ENCODE measurements at regions not wholly inside any gene's neighbourhood (a gene's known extent, or its start where the extent isn't known, plus 50 kb on each side); places are given as distances from the start of the nearest gene placed in this dataset.

DNA sequence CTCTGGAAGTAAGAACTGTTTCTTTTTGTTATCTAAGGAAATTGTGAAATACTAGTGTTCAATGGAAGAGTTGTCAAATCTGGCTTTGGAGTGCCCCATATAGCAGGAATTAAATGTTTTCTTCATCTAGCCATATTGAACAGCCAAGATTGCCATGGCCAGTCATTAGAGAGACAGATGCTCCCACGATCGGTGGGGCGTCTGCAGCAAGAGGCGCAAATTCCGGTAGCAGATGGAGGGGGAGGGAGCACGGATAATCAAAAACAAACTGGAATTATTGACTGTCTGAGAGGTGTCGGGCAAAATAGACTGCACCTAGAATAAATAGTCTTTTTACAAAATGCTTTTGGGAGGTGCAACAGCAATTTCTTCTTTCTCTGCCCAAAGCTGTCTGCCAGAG lies 139.1 kb upstream of the FSTL4 start:
- no peak overlapping the region for H3K4me3 ChIP-seq (ENCODE audit: low read depth, low read length)
- TF ChIP-seq, protein P1, sequence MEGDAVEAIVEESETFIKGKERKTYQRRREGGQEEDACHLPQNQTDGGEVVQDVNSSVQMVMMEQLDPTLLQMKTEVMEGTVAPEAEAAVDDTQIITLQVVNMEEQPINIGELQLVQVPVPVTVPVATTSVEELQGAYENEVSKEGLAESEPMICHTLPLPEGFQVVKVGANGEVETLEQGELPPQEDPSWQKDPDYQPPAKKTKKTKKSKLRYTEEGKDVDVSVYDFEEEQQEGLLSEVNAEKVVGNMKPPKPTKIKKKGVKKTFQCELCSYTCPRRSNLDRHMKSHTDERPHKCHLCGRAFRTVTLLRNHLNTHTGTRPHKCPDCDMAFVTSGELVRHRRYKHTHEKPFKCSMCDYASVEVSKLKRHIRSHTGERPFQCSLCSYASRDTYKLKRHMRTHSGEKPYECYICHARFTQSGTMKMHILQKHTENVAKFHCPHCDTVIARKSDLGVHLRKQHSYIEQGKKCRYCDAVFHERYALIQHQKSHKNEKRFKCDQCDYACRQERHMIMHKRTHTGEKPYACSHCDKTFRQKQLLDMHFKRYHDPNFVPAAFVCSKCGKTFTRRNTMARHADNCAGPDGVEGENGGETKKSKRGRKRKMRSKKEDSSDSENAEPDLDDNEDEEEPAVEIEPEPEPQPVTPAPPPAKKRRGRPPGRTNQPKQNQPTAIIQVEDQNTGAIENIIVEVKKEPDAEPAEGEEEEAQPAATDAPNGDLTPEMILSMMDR (IDR thresholded peaks at IDR 0.05; ENCODE audit: low read depth, low read length), result no peak
- no peak for DNase-seq (ENCODE audit: low read depth, low spot score)
- in situ Hi-C loops (cut with HindIII; ENCODE audit: low sequenced_read_pairs), result no loop called here

DNA sequence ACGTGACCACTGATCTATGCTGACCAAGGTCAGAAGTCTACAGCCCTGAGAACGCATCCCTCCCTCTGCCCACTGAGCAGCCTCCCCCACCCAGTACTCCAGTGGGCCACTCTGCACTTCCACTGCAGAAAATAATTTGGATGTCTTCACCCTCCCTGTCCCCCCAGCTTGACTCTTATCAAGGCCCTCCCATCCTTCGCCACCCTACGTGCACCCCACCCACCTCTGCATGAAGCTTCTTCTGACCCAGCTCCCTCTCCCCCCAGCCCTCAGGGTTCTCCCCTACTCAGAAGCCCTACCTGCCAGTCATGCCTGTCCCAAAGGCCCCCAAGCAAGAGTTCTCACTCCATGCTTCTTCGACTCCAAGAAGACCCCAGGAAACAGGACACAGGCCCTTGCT lies 138.5 kb upstream of the FSTL4 start:
- in situ Hi-C loops (cut with HindIII; ENCODE audit: low sequenced_read_pairs), result no loop called here
- no peak overlapping the region for H3K4me3 ChIP-seq (ENCODE audit: low read depth, low read length)
- TF ChIP-seq, protein P1 (IDR thresholded peaks at IDR 0.05; ENCODE audit: low read depth, low read length), result no peak
- no peak for DNase-seq (ENCODE audit: low read depth, low spot score)

DNA sequence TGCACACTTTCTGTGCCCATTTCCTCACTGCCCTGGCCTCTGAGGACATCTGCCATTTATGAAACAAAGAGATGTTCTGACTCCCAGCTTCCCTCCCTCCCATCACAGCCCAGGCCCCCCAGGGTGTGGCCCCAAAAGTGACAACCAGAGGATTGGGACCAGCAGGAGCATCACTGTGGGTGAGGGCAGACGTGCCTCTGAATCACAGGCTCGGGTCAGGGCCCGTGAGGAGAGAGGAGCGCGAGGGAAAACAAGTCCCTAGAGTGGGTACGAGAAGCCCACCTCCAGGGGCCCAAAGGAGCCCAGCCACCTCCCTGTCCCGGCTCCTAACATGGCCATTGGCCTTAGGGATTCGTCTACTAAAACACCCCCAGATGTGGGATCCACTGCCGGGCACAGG lies 138.0 kb upstream of the FSTL4 start:
- in situ Hi-C loops (cut with HindIII; ENCODE audit: low sequenced_read_pairs), result no loop called here
- H3K4me3 ChIP-seq (ENCODE audit: low read depth, low read length), result no peak overlapping the region
- no peak for DNase-seq (ENCODE audit: low read depth, low spot score)
- TF ChIP-seq, protein P1 (IDR thresholded peaks at IDR 0.05; ENCODE audit: low read depth, low read length), result no peak

DNA sequence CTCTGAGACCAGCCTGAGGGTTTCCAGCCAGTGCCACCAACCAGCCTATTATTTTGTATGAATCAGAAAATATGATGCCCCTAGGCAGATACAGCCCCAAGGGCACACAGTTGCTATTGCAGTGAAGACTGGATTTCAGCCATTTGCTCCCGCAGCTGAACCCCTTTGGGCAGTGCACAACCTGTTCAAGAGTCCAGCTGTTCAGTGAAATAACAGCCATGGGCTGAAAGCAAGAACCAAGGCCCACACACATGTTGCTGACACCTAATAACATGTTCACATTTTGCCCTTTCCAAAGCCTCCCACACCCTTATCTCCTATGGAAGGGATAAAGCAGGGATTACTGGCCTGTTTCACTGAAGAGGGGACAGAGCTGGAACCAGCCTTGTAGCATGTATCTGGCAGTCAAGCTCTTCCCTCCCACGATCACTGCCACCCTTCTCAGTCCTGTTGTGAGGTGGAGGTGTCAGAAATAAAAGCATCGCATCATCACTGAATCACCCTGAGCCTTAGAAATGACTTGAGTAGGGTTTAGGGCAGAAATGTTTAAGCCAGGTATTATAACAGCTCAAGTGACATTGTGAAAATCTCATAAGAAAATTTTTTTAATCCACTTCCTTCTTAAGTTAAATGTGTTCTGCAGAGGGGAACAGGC lies 137.1 kb upstream of the FSTL4 start:
- TF ChIP-seq, protein P1 (IDR thresholded peaks at IDR 0.05; ENCODE audit: low read depth, low read length), result no peak
- DNase-seq (ENCODE audit: low read depth, low spot score), result no peak
- in situ Hi-C loops (cut with HindIII; ENCODE audit: low sequenced_read_pairs), result no loop called here
- no peak overlapping the region for H3K4me3 ChIP-seq (ENCODE audit: low read depth, low read length)

DNA sequence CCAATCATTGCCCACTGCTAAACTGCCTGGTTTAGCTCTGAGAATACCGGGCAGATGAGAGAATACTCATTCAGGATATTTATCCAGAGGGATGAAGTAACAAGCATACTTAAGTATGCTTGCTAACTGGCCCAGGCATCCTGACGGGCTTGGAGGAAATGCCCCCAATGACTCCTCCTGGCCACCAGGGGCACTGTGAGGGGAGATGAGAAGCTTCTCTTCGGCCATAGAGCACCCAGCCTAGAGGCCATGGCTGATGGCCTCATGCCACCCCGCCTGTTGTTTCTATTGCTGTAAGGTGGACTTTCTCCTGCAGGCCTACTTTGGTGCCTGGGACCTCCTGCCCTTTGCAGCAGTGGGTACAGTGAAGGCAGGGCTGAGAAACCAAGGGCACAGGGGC lies 134.5 kb upstream of the FSTL4 start:
- TF ChIP-seq, protein P1 (IDR thresholded peaks at IDR 0.05; ENCODE audit: low read depth, low read length), result peak; percentile 17
- no peak overlapping the region for H3K4me3 ChIP-seq (ENCODE audit: low read depth, low read length)
- in situ Hi-C loops (cut with HindIII; ENCODE audit: low sequenced_read_pairs), result no loop called here
- DNase-seq (ENCODE audit: low read depth, low spot score), result no peak

DNA sequence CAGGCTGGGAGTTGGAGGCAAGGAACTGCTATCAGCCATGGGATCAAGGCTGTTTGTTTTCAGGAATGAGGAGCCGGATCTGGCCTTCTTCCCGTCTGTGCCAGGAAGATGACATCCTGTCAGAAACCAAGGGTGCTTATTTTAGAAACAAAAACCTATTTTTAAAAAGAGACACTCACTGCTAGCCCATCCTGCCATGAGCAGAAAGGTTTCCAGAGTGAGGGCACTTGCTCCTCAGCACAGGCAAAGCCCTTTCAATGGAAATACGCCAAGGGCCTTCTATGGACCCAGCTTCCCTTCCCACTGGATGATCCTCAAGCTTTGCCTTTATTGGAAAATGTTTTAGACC lies 132.6 kb upstream of the FSTL4 start:
- in situ Hi-C loops (cut with HindIII; ENCODE audit: low sequenced_read_pairs), result no loop called here
- H3K4me3 ChIP-seq (ENCODE audit: low read depth, low read length), result no peak overlapping the region
- no peak for DNase-seq (ENCODE audit: low read depth, low spot score)
- TF ChIP-seq, protein P1 (IDR thresholded peaks at IDR 0.05; ENCODE audit: low read depth, low read length), result no peak
